Memory B cell (primary cell): ENCODE measurements at regions not wholly inside any gene's neighbourhood (a gene's known extent, or its start where the extent isn't known, plus 50 kb on each side); places are given as distances from the start of the nearest gene placed in this dataset.
"Not testable (repeated sequence)": the region's sequence is repeated elsewhere in the genome, so short reads cannot be mapped to it uniquely, and the experiment has no call there.

Source experiments
- ATAC-seq: fragments of 150-1000 bp; cut with Tn5 transposase; 2 replicates; pipeline ENCODE4 v1.10.0; 2021; ENCODE audit warnings: low read depth, mild to moderate bottlenecking, moderate library complexity
- DNase-seq, 2 donors: peaks; one replicate each; pipeline ENCODE4 v3.0.0; 2022; ENCODE audit warnings: low spot score in 2 of 2
- H3K27ac Mint-ChIP-seq: one replicate; pipeline ENCODE4 v1.8.0; 2022; ENCODE audit warnings: mild to moderate bottlenecking, moderate library complexity, mixed read lengths
- H3K27me3 Mint-ChIP-seq: one replicate; pipeline ENCODE4 v1.8.0; 2022; ENCODE audit warnings: mixed read lengths
- H3K36me3 Mint-ChIP-seq: one replicate; pipeline ENCODE4 v1.8.0; 2022; ENCODE audit warnings: mild to moderate bottlenecking, mixed read lengths
- H3K4me1 Mint-ChIP-seq: one replicate; pipeline ENCODE4 v1.8.0; 2022; ENCODE audit warnings: mixed read lengths
- H3K4me3 Mint-ChIP-seq: one replicate; pipeline ENCODE4 v1.8.0; 2022; ENCODE audit warnings: mild to moderate bottlenecking, moderate library complexity, mixed read lengths
- H3K9me3 Mint-ChIP-seq: one replicate; pipeline ENCODE4 v1.8.0; 2022; ENCODE audit warnings: mixed read lengths

- not testable (repeated sequence) for H3K4me3 Mint-ChIP-seq, DNase-seq, H3K27ac Mint-ChIP-seq, H3K27me3 Mint-ChIP-seq, H3K9me3 Mint-ChIP-seq, H3K36me3 Mint-ChIP-seq, H3K4me1 Mint-ChIP-seq, ATAC-seq
These were observed 130.4 kb downstream of the PLCE1 start for GRCh38 chr10:94124147-94124546.

DNA sequence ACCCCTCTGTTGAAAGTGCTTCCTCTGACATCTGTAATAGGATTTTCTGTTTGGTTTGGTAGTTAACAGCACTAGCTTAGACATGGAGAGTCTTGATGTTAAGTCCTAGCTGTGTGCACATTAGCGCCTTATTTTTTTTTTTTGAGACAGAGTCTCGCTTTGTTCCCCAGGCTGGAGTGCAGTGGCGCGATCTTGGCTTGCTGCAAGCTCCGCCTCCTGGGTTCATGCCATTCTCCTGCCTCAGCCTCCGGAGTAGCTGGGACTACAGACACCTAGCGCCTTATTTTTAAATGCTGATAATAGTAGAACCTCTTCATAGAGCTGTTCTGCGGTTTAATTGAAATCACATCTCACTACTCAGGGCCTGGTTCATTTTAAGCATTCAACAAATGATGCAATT, 131.5 kb downstream of the PLCE1 start:
- DNase-seq, H3K9me3 Mint-ChIP-seq, H3K4me3 Mint-ChIP-seq, H3K27me3 Mint-ChIP-seq, ATAC-seq, H3K4me1 Mint-ChIP-seq, H3K36me3 Mint-ChIP-seq, H3K27ac Mint-ChIP-seq: not testable (repeated sequence)

DNA sequence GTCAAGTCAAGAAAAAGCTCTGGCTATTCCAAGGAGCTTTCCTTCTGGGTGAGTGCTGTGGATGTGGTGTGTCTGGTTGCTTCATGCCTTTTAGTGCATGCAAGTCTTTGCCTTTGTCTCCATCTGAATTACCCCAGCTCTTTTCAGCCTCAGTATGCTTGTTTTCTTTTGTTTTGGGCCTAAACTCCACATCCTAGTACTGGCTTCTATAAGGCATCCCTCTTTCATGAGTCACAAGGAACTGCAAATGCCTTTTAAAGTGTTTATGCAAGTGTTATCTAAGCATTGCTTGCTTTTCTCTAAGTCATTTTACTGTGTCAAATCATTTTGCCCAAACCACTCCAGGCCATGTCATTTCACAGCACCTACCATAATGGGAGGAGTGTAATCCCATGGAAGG, 132.1 kb downstream of the PLCE1 start:
- ATAC-seq (no peak), DNase-seq (no peak)
- no peak overlapping the region for H3K27ac Mint-ChIP-seq
- peaks cover 7% of the 10 kb centered on the region for H3K27me3 Mint-ChIP-seq
- no peaks in the 10 kb centered on the region for H3K4me1 Mint-ChIP-seq
- no peak overlapping the region for H3K4me3 Mint-ChIP-seq
- no peaks in the 10 kb centered on the region for H3K36me3 Mint-ChIP-seq
- no peaks in the 10 kb centered on the region for H3K9me3 Mint-ChIP-seq

DNA sequence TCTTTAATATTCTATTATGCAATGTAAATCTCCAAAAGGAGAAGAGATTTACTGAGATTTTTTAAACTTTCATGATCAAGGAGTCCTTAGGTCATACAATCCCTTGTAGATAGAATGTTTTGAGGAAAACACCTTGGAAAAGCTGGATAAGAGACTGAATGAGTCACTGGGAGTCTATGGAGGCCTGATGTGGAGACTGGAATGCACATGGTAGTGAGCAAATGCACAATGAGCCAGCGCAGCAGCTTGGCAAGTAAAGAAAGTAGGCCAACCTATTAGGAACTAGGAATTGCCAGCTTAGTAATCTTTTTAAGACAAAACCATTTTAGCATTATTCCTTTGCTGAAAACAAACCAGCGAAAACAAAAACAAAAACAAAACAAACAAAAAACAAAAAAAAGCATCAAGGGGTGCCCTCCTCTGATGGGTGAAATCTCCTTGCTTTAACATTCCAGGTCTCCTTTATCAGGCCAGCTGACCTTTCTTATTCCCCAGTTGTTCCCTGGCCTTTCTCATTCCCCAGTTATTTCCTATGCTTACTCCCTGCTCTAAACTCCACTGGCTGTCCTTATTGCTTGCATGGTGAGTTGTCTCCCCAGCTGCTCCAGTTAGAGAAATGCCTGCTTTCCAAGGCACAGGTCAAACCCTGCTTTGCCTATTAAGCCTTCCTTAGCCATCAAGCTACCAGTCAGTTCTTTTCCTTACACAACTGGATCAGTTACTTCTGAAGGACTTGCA, 135.8 kb downstream of the PLCE1 start:
- no peaks in the 10 kb centered on the region for H3K4me1 Mint-ChIP-seq
- DNase-seq = no peak
- no peak overlapping the region for H3K27ac Mint-ChIP-seq
- ATAC-seq = no peak
- H3K9me3 Mint-ChIP-seq = no peaks in the 10 kb centered on the region
- H3K4me3 Mint-ChIP-seq = no peak overlapping the region
- peaks cover 6% of the 10 kb centered on the region for H3K27me3 Mint-ChIP-seq
- H3K36me3 Mint-ChIP-seq = no peaks in the 10 kb centered on the region

DNA sequence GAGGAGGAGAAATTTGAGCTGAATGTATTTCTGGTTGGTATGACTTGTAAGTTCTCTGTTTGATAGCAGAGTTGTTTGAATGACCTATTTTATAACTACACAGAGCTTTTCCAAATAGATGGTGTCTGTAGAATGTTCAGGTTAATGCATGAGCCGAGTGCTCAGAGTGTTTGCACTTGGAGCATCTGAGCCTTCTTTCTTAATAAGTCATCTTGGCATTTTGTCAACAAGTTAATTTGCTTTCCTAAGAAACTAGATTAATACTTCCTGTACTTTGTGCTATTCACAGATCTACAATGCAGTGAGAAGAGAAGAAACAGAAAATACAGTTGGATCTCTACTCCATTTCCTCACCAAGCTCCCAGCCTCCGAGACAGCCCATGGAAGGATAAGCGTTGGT, 138.2 kb downstream of the PLCE1 start:
- H3K27ac Mint-ChIP-seq = no peak overlapping the region

GRCh38 chr10:94133239-94133638, 139.5 kb downstream of the PLCE1 start:
- DNase-seq = no peak
- no peak for ATAC-seq
- Mint-ChIP-seq H3K36me3 (no peaks in the 10 kb centered on the region), H3K4me1 (no peaks in the 10 kb centered on the region), H3K27ac (no peak overlapping the region), H3K9me3 (no peaks in the 10 kb centered on the region), H3K4me3 (no peak overlapping the region), H3K27me3 (peaks cover 6% of the 10 kb centered on the region)

More for the DNA sequence above, 138.2 kb downstream of the PLCE1 start:
- Mint-ChIP-seq H3K4me3 (no peak overlapping the region), H3K36me3 (no peaks in the 10 kb centered on the region), H3K27me3 (peaks cover 6% of the 10 kb centered on the region), H3K9me3 (no peaks in the 10 kb centered on the region), H3K4me1 (no peaks in the 10 kb centered on the region)
- no peak for DNase-seq
- no peak for ATAC-seq

GRCh38 chr10:94137747-94138146, 144.0 kb downstream of the PLCE1 start:
- Mint-ChIP-seq H3K36me3 (no peaks in the 10 kb centered on the region), H3K27me3 (no peaks in the 10 kb centered on the region), H3K27ac (no peak overlapping the region), H3K4me1 (no peaks in the 10 kb centered on the region), H3K9me3 (no peaks in the 10 kb centered on the region), H3K4me3 (no peak overlapping the region)
- ATAC-seq (no peak), DNase-seq (no peak)

- DNase-seq (no peak), ATAC-seq (no peak)
- H3K27ac Mint-ChIP-seq = no peak overlapping the region
- H3K9me3 Mint-ChIP-seq = no peaks in the 10 kb centered on the region
- H3K36me3 Mint-ChIP-seq = no peaks in the 10 kb centered on the region
- H3K4me3 Mint-ChIP-seq = no peak overlapping the region
- no peaks in the 10 kb centered on the region for H3K4me1 Mint-ChIP-seq
- no peaks in the 10 kb centered on the region for H3K27me3 Mint-ChIP-seq
These were observed 144.7 kb downstream of the PLCE1 start for GRCh38 chr10:94138391-94138790.

DNA sequence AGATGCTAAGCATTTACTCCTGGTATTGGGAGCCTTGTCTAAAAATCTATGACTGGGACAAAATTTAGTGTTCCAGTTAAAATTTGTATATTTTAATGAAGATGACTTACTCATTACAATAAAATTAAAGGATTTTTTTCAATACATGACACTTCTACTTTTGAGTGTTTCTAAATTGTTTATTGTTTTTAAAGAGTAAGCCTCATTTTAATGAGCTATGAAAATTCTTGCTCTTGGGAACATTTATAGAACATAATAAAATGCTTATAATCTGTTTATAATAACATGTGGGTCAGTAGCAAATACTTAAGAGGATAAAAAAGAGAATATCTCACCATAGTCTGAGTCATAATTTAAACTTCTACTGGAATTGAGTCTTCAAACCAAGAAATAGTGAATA, 149.5 kb downstream of the PLCE1 start:
- ATAC-seq = no peak
- H3K9me3 Mint-ChIP-seq = peaks cover 3% of the 10 kb centered on the region

GRCh38 chr10:94146313-94146712, 152.6 kb downstream of the PLCE1 start:
- H3K9me3 Mint-ChIP-seq = peaks cover 3% of the 10 kb centered on the region

More for the DNA sequence above, 149.5 kb downstream of the PLCE1 start:
- Mint-ChIP-seq H3K27me3 (peaks cover 3% of the 10 kb centered on the region), H3K4me3 (no peak overlapping the region), H3K36me3 (no peaks in the 10 kb centered on the region), H3K4me1 (no peaks in the 10 kb centered on the region), H3K27ac (no peak overlapping the region)
- no peak for DNase-seq

DNA sequence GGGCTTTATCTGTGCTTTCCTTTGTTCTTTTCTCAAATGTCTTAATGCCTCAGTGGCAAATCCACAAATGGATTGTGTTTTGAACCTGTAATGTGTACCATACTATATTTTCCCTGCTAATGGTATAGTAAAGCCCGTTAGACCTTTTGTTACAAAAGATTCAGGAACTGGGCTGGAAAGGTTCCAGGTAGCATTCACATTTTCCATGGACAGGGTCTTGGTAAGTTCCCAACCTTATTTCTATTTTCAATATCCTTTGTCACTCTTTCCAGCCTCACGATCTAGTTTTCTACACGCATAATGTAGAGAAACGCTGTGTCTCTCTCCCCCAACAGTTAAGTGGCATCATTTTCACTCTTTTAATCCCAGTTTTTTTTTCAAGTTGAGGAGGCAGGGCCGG, 153.0 kb downstream of the PLCE1 start:
- ATAC-seq = no peak
- Mint-ChIP-seq H3K4me3 (no peak overlapping the region), H3K9me3 (peaks cover 3% of the 10 kb centered on the region), H3K4me1 (no peaks in the 10 kb centered on the region), H3K27ac (no peak overlapping the region), H3K27me3 (peaks cover 6% of the 10 kb centered on the region), H3K36me3 (no peaks in the 10 kb centered on the region)
- DNase-seq = no peak

More at GRCh38 chr10:94146313-94146712, 152.6 kb downstream of the PLCE1 start:
- Mint-ChIP-seq H3K27me3 (peaks cover 6% of the 10 kb centered on the region), H3K27ac (no peak overlapping the region), H3K4me1 (no peaks in the 10 kb centered on the region), H3K36me3 (no peaks in the 10 kb centered on the region), H3K4me3 (no peak overlapping the region)
- ATAC-seq (no peak), DNase-seq (no peak)

DNA sequence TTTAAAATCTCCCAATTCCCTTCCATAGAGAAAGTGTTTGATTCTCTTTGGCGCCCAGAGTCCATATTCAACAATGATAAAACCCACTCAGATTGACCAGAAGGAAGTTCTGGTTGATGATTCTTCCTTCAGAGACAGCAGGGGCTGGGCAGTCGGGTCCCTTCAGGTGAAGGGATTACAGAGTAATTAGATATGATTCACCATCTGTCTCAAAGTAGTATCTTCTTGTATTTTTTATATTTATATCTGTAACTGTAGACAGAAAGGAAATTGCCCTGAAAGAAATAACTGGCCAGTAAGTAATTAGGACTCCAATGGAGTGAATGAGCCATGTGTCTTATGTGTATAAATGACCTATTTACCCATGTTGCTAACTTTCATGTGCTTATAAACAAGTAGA, 156.0 kb downstream of the PLCE1 start:
- Mint-ChIP-seq H3K36me3 (no peaks in the 10 kb centered on the region), H3K9me3 (no peaks in the 10 kb centered on the region), H3K4me3 (no peak overlapping the region), H3K4me1 (no peaks in the 10 kb centered on the region), H3K27ac (no peak overlapping the region), H3K27me3 (peaks cover 3% of the 10 kb centered on the region)
- no peak for ATAC-seq
- no peak for DNase-seq

- DNase-seq (no peak), ATAC-seq (no peak)
- Mint-ChIP-seq H3K9me3 (no peaks in the 10 kb centered on the region), H3K4me1 (no peaks in the 10 kb centered on the region), H3K27ac (no peak overlapping the region), H3K4me3 (no peak overlapping the region), H3K36me3 (no peaks in the 10 kb centered on the region), H3K27me3 (peaks cover 3% of the 10 kb centered on the region)
These were observed 156.9 kb downstream of the PLCE1 start for GRCh38 chr10:94150541-94151184.

GRCh38 chr10:94155722-94156271, 162.1 kb downstream of the PLCE1 start:
- DNase-seq = no peak
- no peaks in the 10 kb centered on the region for H3K27me3 Mint-ChIP-seq
- no peak overlapping the region for H3K4me3 Mint-ChIP-seq
- H3K27ac Mint-ChIP-seq = no peak overlapping the region
- peaks cover 3% of the 10 kb centered on the region for H3K9me3 Mint-ChIP-seq
- no peaks in the 10 kb centered on the region for H3K36me3 Mint-ChIP-seq
- no peak for ATAC-seq
- H3K4me1 Mint-ChIP-seq = no peaks in the 10 kb centered on the region
